DND-41 (cell line): ENCODE measurements at regions not wholly inside any gene's neighbourhood (a gene's known extent, or its start where the extent isn't known, plus 50 kb on each side); places are given as distances from the start of the nearest gene placed in this dataset.

Source experiments
- EZH2 ChIP-seq: IDR thresholded peaks from 3 replicates; pipeline ENCODE4 v1.6.1; 2012; ENCODE audit warnings: borderline replicate concordance, low read depth, mild to moderate bottlenecking, moderate library complexity, low read length, inconsistent platforms; ENCODE audit not compliant: severe bottlenecking
- TF ChIP-seq, protein P1 (sequence below): IDR thresholded peaks from 2 replicates; pipeline ENCODE4 v1.5.1; 2012; ENCODE audit warnings: borderline replicate concordance, low read length, moderate library complexity, mild to moderate bottlenecking; ENCODE audit not compliant: poor library complexity, severe bottlenecking; ENCODE audit errors: extremely low read depth

- TF ChIP-seq, protein P1, sequence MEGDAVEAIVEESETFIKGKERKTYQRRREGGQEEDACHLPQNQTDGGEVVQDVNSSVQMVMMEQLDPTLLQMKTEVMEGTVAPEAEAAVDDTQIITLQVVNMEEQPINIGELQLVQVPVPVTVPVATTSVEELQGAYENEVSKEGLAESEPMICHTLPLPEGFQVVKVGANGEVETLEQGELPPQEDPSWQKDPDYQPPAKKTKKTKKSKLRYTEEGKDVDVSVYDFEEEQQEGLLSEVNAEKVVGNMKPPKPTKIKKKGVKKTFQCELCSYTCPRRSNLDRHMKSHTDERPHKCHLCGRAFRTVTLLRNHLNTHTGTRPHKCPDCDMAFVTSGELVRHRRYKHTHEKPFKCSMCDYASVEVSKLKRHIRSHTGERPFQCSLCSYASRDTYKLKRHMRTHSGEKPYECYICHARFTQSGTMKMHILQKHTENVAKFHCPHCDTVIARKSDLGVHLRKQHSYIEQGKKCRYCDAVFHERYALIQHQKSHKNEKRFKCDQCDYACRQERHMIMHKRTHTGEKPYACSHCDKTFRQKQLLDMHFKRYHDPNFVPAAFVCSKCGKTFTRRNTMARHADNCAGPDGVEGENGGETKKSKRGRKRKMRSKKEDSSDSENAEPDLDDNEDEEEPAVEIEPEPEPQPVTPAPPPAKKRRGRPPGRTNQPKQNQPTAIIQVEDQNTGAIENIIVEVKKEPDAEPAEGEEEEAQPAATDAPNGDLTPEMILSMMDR: no peak
- no peak for TF ChIP-seq EZH2
Observed at GRCh38 chr14:48035836-48036235, 360.4 kb upstream of the MDGA2 start.
